Activated CD8-positive, alpha-beta memory T cell treated with anti-CD3 and anti-CD28 coated beads for 4 hours (primary cell): ENCODE measurements at regions not wholly inside any gene's neighbourhood (a gene's known extent, or its start where the extent isn't known, plus 50 kb on each side); places are given as distances from the start of the nearest gene placed in this dataset.
"Not testable (repeated sequence)": the region's sequence is repeated elsewhere in the genome, so short reads cannot be mapped to it uniquely, and the experiment has no call there.

ENCODE experiments used
- DNase-seq, 2 donors: peaks; one replicate each; pipeline ENCODE4 v3.0.0-alpha.2; 2020; ENCODE audit warnings: low read depth in 2 of 2

DNA sequence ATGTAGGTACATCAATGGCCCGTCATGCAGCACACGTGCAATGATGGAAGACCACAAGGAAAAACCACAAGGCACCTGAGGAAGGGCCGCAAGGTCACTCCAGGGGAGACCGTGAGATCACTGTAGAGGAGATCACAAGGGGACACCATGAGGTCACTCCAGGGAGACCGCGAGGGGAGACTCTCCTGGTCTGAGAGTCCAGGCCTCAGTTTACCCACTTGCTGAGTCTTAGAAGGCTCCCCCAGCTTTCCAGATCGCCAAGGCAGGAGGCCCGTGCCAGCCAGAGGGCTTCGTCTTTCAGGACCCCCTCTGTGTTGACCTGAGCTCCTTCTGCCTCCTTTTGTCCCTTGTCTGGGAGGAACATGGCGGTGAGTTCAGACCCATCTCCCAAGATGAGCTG is 232.2 kb downstream of the ERMARD start:
- no peak for DNase-seq

DNA sequence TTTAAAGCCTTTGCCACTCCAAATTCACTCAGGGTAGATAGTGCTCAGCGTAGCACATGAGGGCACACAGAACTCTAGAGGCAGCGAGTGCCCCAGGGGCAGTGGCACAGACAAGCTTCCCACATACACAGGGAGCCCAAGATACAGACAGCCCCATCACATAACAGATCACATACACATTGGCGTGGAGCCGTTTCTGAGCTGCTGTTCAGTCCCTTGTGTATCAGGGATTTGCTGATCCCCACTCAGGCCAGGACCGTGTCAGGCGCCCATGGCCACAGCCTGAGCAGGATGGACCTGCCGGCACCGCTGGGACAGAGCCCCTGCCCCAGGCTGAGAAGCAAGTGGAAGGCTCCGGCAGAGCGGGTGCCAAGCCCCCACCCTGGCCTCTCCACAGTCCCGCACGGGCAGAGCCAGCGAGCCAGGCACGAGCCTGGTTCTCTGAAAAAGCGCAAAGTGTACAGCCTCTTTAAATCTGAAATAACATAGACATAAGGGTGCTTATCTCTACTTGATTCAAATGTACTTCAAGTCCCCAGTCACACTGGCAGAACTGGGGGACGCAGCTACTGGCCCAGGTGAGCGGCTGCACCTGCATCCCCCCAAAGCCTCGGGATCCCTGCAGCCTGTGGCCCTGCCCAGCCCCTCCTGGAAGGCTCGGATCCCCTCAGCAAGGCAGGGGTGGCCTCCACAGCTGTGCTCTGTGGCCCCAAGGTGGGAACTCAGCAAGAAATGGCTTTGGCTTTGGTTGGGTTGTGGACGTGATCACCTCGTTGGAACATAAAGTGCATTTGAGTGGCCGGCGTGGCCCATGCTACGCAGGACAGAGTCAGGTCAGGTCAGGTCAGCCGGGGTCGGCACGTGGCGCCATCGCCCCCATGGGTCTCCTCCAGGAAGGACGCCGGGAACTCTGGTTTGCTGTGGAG is 231.3 kb downstream of the ERMARD start:
- DNase-seq, result no peak

DNA sequence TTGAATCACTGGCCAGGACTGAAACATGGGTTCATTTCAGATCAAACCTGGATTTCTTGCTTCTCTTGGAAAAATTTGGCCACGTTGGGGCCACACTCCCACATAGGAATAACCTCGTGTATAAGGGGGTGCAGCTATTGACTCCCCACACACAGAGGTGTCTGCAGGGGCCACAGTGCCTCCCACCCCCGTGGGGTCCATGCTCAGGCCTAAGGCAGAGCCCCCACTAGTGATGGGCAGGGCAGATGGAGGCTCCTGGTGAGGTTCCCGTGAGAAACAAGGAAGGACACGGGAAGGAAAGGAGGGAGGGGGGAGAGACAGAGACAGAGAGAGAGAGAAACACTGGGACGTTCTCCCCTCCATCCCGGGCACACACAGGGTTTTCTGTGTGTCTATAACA is 230.5 kb downstream of the ERMARD start:
- no peak for DNase-seq

DNA sequence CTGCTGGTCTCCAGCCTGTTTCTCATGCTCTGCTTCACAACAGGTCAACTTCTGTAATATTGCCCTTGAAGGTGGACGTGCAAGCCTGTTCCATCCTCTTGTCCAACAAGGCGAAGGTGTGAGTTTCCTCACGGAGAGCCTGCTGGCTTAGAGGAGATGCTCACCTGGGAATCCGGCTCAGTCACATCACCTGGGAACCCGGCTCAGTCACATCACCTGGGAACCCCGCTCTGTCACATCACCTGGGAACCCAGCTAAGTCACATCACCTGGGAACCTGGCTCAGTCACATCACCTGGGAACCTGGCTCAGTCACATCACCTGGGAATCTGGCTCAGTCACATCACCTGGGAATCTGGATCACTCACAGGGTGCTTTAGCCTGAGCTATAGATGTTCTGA is 230.1 kb downstream of the ERMARD start:
- no peak for DNase-seq

DNA sequence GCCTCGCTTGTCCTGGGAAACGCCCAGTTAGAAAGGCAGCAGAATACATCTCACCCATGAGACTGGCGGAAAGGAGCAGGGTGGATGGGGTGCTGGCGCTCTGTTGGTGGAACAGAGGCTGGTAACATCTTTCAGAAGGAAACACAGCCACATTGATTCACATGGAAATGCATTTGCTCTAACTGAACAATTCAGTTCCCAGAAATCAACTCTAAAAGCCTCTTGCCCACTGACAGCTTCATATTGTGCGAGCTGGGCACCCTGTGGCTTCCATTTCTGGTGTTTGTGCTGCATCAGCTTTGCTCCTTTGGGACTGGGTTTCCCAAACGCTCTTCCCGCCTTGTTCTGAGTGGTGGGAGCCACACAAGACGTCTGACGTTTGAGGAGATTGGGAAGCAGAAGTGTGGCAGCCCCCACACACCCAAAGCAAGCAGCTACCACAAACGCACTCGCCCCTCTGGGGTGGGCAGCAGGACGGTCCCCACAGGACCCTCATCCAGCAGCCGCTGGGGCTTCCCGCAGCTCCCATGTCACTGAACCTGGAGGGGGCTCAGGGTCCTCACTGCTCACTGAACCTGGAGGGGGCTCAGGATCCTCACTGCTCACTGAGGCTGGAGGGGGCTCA is 229.5 kb downstream of the ERMARD start:
- no peak for DNase-seq

DNA sequence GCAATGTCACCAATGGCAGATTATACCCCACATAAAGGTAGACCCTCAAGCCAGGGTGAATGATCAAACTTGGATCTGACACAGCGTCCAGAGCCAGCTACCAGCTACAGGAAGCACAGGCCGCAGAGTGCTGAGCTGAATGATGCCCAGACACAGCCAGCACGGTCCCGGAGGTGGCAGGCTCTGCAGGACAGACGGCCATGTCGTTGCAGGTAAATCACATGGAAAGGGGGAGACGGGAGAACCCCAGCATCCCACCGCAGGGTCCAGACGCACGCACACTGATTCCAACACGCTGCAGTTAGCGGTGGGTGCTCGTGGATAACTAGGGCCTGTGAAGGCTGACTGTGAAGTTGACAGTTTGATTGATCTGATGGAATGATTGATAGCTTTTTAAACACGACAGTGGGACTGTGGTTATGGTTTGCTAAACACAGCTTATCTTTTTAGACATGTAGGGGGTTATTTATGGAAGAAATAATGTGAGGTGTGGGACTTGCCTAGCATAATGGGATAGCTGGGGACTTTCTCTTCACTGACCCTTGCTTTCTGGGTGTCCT is 228.5 kb downstream of the ERMARD start:
- no peak for DNase-seq

DNA sequence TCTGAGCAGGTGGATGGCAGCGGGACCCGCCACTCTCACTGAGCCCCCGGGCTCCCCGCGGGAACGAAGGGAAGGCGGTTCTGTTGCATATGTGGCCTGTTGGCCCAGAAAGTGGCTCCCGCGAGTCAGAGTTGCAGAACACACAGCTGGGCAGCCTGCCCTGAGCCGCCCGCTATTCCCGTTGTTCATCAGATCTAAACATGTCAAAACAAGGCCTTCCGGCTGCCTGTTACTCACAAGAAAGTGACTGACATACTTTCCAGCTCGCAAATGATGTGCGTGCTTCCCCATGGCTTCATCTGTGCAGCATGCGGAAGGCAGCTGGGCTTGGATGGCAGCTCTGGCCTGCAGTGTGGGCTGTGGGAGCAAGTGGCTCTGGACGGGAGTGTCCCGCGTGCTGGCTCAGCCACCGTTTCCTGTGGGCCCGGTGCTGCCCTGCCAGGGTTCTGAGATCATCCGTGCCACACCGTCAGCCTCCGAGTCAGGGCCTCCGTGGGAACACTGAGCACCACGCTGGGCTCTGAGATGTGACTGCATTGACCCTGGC is 227.3 kb downstream of the ERMARD start:
- no peak for DNase-seq

DNA sequence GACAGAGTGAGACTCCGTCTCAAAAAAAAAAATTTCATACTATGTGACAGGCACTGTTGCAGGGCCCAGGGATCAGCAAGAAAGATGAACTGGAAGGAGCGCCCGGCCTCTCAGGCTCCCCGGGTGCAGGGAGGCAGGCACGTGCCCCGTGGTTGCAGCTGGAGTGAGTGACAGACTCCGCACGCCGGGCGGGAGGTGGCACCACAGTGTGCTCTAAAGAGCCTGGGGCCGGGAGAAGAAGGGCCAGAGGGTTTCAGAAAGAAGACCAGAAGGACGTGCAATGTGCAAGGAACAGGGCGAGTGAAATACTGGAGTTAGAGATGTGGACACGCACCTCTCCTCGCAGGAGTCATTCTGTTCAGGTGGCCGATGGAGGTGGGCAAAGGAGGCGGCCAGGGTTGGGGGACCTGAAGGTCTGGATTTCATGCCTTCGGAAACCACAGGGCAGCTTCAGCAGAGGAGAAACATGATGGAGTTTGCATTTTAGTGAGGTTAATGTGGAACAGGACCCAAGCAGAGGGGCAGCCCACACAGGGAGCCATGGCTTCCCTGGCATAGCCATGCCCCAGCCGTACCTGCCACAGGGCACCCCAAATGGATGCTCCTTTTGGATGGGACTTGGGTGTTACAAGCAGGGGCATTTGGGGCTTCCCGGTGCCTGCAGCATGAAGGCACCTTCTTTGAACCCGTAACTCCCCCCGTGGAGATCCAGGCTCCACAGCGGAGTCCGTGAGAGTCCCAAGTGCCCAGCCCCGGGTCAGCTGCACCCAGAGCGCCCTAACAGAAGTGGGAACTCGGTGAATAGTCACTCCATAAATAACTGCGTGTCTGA is 226.2 kb downstream of the ERMARD start:
- DNase-seq, result no peak

DNA sequence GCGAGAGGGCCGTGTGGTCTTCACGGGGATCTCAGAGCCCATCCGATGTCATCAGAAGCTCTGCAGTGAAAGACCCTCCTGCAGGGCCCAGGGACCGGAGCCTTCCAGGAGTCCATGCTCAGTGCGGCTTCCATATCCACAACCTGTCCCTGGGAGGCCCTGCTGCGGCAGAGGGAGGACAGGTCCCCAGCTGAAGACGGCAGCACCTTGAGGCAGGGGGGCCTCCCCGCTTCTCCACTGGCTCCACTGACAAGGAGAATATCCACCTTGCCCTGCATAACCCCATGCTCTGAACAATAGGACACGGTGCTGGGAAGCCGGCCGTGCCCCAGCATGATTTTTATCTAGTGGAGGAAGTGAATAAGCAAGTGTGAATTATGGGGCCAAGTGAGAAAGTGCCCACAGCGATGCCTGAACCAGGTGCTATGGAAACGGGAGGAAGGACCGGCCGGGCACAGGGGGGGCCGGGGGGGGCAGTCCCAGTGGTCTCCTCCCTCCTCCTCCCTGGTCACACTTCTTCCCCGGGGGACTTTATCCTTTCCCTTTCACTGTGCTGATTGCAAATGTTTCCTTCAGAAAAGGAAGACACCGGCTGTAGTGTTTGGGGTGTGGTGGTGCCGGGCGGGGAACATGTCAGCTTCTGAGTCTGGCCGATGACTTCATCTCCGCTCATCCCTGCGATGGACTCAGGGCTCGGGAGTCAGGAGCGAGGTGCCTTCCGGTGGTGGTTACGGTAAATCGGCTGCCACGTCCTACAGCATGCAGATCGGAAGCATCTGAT is 225.1 kb downstream of the ERMARD start:
- DNase-seq, result no peak

DNA sequence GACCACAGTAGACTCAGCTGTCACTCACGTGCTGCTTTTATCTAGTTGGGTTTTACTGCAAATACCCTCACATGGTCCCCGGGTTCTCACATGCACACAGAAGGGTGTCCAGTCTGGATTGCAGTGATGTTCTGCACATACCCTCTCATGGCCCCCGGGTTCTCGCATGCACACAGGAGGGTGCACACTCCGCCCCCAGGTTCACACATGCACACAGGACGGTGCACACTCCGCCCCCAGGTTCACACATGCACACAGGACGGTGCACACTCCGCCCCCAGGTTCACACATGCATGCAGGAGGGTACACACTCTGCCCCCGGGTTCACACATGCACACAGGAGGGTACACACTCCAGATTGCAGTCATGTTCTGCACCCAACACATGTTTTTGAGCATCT is 224.3 kb downstream of the ERMARD start:
- DNase-seq, result no peak

DNA sequence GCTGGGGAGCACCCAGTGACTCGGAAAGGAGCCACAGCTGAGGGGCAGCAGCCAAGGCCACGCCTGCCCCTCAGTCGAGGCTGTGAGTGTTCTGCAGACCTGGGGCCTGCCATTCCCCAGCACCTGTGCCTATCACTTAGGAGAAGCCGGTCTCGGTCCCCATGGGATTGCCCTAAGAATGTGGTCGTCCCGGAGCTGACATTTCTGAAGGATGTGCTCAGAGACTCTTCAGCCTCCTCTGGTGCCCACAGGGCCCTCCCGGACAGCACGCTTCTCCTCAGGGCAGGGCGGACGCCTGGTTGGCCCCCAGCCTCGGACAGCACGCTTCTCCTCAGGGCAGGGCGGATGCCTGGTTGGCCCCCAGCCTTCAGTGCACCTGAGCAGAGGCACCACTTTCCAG is 223.9 kb downstream of the ERMARD start:
- no peak for DNase-seq

DNA sequence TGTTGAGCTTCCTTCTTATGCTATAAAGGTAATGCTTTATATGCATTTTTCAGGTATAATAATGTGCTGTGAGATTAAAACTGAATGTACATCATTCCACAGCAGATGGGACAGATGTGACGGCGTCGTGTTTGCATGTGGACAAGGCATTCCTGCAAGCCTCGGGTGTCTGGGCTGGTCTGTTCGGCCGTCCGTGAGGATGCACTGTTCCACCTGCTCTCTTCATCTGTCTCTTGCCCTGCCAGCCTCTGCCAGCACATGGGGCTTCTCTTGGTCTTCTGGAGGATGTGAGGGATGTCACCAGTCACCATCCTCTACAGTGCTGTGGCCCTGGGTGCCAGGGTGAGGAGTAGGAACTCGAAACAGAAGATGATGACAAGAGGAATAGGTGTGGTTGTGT is 223.2 kb downstream of the ERMARD start:
- DNase-seq, result no peak

DNA sequence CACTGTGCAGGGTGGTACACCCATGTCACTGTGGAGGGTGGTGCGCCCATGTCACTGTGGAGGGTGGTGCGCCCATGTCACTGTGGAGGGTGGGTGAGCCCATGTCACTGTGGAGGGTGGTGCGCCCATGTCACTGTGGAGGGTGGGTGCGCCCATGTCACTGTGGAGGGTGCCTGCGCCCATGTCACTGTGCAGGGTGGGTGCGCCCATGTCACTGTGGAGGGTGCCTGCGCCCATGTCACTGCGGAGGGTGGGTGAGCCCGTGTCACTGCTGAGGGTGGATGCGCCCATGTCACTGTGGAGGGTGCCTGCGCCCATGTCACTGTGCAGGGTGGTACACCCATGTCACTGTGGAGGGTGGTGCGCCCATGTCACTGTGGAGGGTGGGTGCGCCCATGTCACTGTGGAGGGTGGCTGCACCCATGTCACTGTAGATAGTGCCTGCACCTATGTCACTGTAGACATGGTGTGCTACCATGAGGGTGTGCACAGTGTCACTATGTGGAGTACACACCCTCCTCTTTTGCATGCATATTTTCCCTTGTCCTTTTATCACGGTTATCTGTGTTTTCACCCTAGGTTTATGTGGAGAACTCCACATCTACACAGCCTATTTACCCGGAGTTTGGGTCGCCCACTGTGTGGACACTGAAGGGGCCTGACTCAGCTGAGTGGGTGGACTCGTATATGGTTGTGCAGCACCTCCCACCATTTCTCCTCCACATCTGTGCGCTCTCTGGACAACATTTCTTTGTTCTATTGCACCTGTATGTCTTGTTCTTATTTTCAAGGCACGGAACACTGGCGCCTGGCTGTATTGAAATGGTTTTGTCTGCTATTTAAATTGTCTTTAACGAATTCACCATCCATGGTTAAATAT is 222.4 kb downstream of the ERMARD start:
- DNase-seq, result not testable (repeated sequence)

DNA sequence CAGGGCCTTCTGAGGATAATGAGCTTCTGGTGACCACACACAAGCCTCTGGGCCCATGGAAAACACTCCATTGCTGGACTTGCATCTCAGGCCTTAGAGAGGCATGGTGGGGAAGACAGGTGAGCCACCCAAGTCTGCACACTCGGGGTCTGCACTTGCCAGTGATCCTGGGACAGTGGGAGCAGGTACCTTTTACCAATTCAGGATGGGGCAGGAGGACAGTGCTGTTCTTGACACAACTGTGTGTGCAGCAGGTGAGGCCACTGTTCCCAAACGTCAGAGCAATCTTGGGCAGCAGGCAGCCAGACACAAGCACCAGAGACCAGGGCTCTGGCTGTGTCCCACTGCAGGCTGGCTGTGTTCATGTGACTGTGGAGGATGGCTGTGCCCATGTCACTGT is 221.3 kb downstream of the ERMARD start:
- DNase-seq, result no peak

DNA sequence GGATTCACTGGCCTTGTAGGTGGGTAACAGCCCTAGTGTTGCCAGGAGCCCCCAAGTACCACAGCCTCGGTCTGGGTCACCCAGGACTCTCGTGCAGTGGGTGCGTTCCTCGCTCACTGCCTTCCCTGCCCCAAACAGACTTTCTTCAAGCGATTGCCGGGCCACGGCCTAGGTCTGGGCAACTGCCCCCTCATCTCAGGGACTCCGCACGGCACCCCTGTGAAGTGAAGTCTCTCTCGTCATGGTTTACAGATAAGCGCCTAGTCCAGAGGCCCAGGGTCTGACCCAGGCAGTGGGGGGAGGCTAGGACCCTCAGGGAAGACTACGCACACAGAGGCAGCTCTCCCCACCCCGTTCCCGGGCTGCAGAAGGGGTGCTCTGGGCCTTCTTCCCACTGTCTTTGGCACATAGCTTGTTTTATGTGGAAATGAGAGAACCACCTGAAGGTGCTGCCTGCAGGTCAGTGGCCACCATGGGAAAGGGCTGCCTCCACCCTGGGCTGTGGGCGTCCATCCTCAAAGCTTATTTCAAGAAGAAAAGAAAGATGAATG is 220.8 kb downstream of the ERMARD start:
- no peak for DNase-seq

DNA sequence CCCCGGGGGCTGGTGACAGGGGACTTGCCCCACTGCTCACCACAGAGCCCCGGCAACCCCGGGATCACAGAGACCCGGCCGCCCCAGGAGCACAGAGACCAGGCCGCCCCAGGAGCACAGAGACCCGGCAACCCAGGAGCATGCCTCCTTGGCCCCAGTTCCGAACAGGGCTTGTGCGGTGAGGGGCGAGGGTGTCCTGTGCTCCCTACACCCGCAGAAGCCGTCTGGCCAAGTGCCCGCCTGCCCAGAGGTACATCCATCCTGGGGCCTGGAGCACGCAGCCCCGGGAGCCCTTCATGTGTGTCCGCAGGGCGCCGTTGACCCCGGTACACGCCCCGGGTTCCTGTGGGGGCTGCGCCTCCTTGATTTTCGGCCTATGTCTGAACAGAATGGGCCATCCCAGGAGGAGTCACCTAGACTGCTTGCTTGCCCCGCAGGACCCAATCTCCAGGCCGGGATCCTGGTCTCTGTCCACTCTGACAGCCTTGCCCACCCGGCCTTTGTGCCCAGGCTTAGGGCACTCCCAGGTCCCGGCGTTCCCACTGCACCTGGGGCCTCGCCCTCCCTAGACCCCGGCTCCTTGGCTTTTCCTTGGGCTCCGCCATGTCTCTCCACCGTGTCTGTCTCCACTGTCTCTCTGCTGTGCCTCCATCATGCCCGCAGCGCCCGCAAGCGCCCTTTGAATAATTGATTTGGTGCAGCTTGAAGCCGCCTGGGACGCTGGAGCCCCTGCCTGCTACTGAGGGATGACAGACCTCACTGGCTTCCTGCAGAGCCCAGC is 219.8 kb downstream of the ERMARD start:
- DNase-seq, result no peak

DNA sequence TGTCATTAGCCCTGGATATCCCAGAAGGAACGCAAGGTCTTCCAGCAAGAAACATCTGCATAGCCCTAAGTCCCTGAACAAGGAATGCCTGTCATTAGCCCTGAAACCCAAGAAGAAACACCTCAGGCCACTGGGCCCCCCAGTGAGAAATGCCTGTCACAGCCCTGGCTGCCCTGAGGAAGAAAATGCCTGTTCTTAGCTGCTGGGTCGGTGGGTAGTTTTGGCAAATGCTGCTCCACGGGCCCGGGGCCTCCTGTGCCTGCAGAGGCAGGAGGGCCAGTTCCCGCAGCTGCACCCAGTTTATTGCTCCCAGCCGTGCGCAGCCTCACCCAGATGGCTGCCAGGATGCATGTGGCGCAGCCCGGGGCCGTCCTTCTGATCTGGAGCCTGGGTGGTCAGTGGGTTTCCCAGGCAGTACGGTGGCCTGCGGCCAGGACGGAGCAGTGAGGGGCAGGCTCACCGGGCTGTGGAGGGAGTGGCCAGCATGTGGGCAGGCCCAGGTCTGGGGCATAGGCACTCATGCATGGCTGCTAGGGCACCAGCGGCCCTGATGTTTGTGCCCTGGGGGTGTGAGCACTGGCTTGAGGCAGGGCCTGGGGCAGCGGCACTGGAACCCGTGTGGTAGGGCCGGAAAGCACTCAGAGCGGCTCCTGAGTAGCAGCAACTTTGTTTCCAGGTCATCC is 219.0 kb downstream of the ERMARD start:
- no peak for DNase-seq

DNA sequence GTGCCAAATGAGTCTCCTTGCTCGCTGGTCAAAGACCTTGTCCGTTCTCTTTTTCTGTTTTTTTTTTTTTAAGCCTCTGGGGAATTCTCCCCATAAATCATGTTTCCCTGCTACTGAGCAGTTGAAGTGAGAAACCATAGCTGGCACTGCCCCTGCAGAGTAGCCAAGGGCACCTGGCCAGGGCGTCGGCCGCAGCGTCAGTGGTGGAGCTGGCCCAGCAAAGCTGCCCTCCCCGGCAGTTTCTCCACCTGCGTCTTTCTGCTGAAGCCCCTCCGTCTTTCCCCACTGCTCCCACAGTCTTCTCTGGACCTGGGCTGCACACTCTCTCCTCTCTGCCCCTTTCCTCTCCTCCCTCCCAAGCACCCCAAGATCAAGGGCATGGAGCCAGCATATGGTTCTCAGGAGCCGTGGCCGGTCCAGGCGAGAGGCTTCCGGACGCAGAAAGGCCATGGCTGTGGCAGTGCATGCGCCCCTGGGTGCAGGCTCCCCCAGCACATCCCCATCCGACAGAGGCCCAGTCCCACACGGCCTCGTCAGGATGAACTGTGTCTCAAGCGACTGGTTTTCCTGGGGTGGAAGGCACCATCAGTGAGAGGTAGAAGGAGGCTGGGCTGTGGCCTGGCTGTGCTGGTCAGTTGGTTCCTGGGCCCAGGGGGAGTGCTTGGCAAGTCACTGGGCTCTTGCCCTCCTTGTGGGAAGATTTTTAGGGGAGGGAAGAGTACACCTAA is 218.1 kb downstream of the ERMARD start:
- DNase-seq, result no peak
